ENCODE measurements at regions not wholly inside any gene's neighbourhood (a gene's known extent, or its start where the extent isn't known, plus 50 kb on each side); places are given as distances from the start of the nearest gene placed in this dataset.

GRCh38 chr18:66966171-66966570 lies 362.3 kb upstream of the CDH19 start:
- DNase-seq (ENCODE audit: low read depth): no peak
- no peak for TF ChIP-seq CTCF (conservative IDR thresholded peaks at IDR 0.05; ENCODE audit: low read depth, low read length)
- H3K4me3 ChIP-seq (ENCODE audit: low read length): no peak overlapping the region

DNA sequence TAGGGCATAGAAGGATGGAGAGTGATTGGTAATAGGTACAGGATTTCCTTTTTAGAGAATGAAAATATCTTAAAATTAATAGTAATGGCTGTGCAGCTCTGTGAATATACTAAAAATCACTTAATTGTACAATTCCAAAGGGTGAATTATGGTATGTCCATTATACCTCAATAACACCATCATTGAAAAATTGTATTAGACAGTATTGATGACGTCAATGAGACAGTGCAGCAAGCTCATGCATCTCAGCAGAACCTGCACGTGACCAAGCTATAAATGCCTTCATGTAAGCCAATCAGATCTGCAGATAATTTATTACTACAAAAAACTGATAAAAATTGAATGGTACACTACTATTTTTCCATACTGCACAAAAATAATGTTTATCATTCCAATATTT lies 354.4 kb upstream of the CDH19 start:
- no peak overlapping the region for H3K4me3 ChIP-seq (ENCODE audit: low read length)
- DNase-seq (ENCODE audit: low read depth): no peak
- TF ChIP-seq CTCF (conservative IDR thresholded peaks at IDR 0.05; ENCODE audit: low read depth, low read length): no peak

DNA sequence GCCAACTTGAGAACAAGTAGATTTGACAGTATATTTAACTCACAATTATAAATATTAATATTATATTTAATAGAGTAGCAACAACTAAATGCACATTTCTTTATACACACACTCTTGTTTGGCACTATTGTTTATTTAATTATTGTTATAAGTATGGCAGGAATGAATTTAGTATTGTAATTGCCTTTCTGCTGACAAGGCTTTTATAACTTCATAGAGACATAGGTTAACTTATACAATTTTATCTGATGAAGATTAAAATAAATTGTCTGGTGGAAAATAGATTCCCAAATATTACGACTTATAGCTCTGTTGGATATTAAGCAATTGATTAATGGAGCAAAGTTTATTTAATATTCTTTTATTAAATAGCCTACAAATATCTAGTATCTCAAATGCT lies 347.9 kb upstream of the CDH19 start:
- H3K4me3 ChIP-seq (ENCODE audit: low read length): no peak overlapping the region
- TF ChIP-seq CTCF (conservative IDR thresholded peaks at IDR 0.05; ENCODE audit: low read depth, low read length): no peak
- no peak for DNase-seq (ENCODE audit: low read depth)

DNA sequence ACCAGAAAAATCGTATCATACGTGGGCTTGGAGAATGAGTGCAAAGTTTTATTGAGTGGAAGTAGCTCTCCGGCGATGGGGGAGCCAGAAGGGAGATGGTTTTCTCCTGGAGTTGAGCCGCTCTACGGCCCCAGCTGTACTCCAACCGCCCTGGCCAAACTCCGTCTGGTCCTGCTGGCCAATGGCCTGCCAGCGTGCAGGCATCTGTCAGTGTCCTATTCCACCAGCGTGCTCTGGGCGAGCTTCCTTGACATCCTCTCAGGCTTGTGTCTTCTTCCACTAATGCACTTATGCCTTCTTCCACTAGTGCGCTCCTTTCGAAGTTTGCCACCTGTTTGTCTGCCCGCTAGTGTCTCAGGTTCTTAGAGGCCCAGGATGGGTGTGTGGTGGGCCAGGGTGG lies 345.5 kb upstream of the CDH19 start:
- TF ChIP-seq CTCF (conservative IDR thresholded peaks at IDR 0.05; ENCODE audit: low read depth, low read length): no peak
- no peak for DNase-seq (ENCODE audit: low read depth)
- no peak overlapping the region for H3K4me3 ChIP-seq (ENCODE audit: low read length)

DNA sequence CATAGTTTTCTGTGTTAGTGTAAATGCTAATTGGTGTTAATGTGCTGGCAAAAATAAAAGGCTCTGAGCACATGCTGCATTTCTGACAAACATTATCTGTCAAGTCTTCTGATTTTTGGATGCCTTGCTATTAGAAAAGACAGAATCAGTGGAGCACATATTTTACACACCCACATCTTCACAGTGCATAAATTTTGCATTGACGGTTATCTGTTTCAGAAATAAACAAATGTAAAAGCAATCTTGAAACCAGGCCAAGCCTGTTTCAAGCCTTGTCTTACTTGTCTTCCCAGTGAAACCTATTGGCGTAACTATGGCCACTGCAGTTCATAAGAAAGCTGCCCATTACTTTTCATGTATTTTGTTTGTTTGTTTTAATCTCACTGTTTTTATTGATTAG lies 333.7 kb upstream of the CDH19 start:
- no peak for DNase-seq (ENCODE audit: low read depth)
- H3K4me3 ChIP-seq (ENCODE audit: low read length): no peak overlapping the region
- no peak for TF ChIP-seq CTCF (conservative IDR thresholded peaks at IDR 0.05; ENCODE audit: low read depth, low read length)

- H3K4me3 ChIP-seq (ENCODE audit: low read length): no peak overlapping the region
- TF ChIP-seq CTCF (conservative IDR thresholded peaks at IDR 0.05; ENCODE audit: low read depth, low read length): no peak
Observed at GRCh38 chr18:66931010-66931409, 327.1 kb upstream of the CDH19 start.

DNA sequence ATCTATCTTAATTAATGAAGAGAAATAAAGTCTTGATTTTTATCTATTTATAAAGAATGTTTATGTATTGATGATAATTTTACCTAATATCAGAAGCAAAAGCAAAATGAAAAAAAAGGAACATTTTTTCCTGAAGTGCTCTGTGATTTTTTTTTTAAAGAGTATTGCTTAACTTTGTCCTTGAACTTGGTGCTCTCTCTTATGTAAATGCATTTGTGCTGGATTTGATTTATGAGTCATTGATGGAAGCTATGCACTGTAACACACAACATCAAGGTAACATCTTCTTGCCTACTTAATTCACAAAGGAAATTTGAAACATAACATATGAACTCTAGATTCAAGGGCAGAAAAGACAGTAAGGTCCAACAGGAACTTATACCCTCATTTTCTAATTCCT lies 312.9 kb upstream of the CDH19 start:
- DNase-seq (ENCODE audit: low read depth): no peak
- no peak overlapping the region for H3K4me3 ChIP-seq (ENCODE audit: low read length)

More at GRCh38 chr18:66931010-66931409, 327.1 kb upstream of the CDH19 start:
- no peak for DNase-seq (ENCODE audit: low read depth)

More for the DNA sequence above, 312.9 kb upstream of the CDH19 start:
- TF ChIP-seq CTCF (conservative IDR thresholded peaks at IDR 0.05; ENCODE audit: low read depth, low read length): no peak
